ENCODE measurements at regions not wholly inside any gene's neighbourhood (a gene's known extent, or its start where the extent isn't known, plus 50 kb on each side); places are given as distances from the start of the nearest gene placed in this dataset.
A peak's percentile ranks its signal among the peaks of the same experiment; 100 is the strongest.
"Not testable (repeated sequence)": the region's sequence is repeated elsewhere in the genome, so short reads cannot be mapped to it uniquely, and the experiment has no call there.

DNA sequence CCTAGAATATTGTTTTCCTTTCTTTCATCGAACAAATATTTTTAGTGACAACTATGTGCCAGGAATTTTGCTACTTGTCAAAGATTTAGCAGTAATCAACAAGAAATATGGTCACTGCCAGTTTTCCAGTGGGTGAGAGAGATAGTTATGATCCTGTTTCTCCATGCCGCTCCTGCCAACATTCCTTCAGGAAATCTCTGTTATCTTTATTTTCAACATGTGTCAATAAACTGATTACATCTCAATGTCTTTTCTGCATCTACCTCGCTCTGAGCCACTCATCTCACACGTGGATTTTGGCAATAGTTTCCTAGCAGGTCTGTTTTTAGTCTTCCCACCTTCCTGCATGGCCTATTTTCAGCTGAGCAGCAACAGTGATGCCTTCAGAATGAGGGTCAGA, 650.0 kb upstream of the STXBP6 start:
- ATAC-seq, result no peak
- no peaks in the 10 kb centered on the region for H3K9me3 ChIP-seq

DNA sequence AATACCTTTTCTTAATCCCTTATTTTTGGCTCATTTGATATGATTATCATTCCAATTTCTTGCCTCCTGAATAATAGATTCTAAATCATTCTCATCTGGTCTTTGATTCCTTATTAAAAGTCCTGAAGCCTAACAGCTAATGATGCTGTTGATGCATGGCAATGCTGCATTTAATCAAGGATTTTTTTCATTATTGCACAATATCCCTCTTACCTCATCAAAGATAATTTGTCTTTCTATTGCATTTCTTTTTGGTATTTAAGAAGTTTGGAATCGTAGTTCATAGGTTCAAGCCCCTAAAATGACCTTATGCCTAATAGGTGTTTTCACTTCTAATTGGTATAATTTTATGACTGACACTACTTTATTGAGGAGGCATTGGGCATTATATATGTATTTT, 648.2 kb upstream of the STXBP6 start:
- Histone ChIP-seq H3K36me3 (ENCODE audit: insufficient read depth in 1 of 2, low read depth in 1 of 2) (no peaks in the 10 kb centered on the region), H3K27ac (no peak overlapping the region), H3K4me1 (no peaks in the 10 kb centered on the region), H3K9me3 (no peaks in the 10 kb centered on the region), H3K27me3 (ENCODE audit: insufficient read depth in 3 of 3, low read length in 2 of 3) (no peaks in the 10 kb centered on the region), H3K4me3 (no peak overlapping the region)
- WGBS, 3 donors, result 73 to 75% (median 73%) methylated on average over 1 of the region's 1 CpG
- no peak for ATAC-seq
- DNase-seq, result no peak
- intact Hi-C loops (cut with DNase I), result no loop called here
- TF ChIP-seq, protein P1, sequence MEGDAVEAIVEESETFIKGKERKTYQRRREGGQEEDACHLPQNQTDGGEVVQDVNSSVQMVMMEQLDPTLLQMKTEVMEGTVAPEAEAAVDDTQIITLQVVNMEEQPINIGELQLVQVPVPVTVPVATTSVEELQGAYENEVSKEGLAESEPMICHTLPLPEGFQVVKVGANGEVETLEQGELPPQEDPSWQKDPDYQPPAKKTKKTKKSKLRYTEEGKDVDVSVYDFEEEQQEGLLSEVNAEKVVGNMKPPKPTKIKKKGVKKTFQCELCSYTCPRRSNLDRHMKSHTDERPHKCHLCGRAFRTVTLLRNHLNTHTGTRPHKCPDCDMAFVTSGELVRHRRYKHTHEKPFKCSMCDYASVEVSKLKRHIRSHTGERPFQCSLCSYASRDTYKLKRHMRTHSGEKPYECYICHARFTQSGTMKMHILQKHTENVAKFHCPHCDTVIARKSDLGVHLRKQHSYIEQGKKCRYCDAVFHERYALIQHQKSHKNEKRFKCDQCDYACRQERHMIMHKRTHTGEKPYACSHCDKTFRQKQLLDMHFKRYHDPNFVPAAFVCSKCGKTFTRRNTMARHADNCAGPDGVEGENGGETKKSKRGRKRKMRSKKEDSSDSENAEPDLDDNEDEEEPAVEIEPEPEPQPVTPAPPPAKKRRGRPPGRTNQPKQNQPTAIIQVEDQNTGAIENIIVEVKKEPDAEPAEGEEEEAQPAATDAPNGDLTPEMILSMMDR (IDR thresholded peaks at IDR 0.05), result no peak

More for the DNA sequence above, 650.0 kb upstream of the STXBP6 start:
- H3K27me3 ChIP-seq (ENCODE audit: insufficient read depth in 3 of 3, low read length in 2 of 3), result no peaks in the 10 kb centered on the region
- no peak overlapping the region for H3K4me3 ChIP-seq
- no peaks in the 10 kb centered on the region for H3K4me1 ChIP-seq
- H3K36me3 ChIP-seq (ENCODE audit: insufficient read depth in 1 of 2, low read depth in 1 of 2), result no peaks in the 10 kb centered on the region
- 63 to 77% (median 64%) methylated on average over 4 of the region's 4 CpGs for WGBS, 3 donors
- TF ChIP-seq, protein P1 (IDR thresholded peaks at IDR 0.05), result no peak
- intact Hi-C loops (cut with DNase I), result no loop called here
- no peak overlapping the region for H3K27ac ChIP-seq
- no peak for DNase-seq

DNA sequence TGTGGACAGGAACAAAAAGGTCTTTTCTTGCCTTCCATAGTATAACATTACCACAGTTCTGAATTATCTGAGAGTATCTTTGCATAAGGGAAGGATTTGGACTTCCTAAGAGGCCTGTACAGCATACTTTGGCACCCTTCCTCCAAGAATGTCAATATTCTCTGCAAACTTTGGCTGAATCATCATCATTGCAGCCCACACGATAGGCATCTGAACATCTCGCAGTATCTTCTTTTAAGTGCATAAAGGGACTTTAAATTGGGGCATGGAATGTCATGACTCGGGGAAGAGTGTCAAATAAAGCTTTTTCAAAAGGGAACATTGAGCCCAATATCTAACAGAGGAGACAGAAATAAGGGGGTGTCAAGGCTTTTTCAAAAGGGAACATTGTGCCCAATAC, 646.2 kb upstream of the STXBP6 start:
- H3K4me3 ChIP-seq, result no peak overlapping the region
- H3K27me3 ChIP-seq (ENCODE audit: insufficient read depth in 3 of 3, low read length in 2 of 3), result no peaks in the 10 kb centered on the region
- H3K27ac ChIP-seq, result no peak overlapping the region
- no peaks in the 10 kb centered on the region for H3K9me3 ChIP-seq
- no peaks in the 10 kb centered on the region for H3K4me1 ChIP-seq
- no peak for DNase-seq
- TF ChIP-seq, protein P1 (IDR thresholded peaks at IDR 0.05), result no peak
- WGBS, 3 donors, result 78 to 86% (median 82%) methylated on average over 3 of the region's 3 CpGs
- no peaks in the 10 kb centered on the region for H3K36me3 ChIP-seq (ENCODE audit: insufficient read depth in 1 of 2, low read depth in 1 of 2)
- intact Hi-C loops (cut with DNase I), result no loop called here
- no peak for ATAC-seq

DNA sequence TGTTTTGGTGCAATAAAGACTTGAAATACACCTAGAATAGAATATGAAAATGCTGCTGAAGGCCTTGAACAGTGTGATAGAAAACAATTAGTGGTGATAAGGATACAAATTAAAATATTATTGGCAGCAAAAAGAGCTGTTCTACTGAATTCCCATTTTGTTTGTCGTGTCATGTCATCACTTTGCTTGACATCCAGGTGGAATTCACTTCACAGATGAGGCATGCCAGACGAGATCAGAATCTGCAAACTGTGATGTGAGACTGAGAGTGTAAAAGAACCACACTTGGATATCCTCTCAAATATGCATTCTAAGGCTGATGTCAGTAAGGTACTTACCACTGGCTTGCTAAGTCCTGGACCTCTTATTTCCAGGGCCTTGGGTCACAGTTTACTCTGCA, 635.1 kb upstream of the STXBP6 start:
- 49 to 59% (median 55%) methylated on average over 2 of the region's 2 CpGs for WGBS, 3 donors
- Histone ChIP-seq H3K9me3 (no peaks in the 10 kb centered on the region), H3K27me3 (ENCODE audit: insufficient read depth in 3 of 3, low read length in 2 of 3) (no peaks in the 10 kb centered on the region), H3K4me3 (no peak overlapping the region), H3K36me3 (ENCODE audit: insufficient read depth in 1 of 2, low read depth in 1 of 2) (no peaks in the 10 kb centered on the region), H3K4me1 (no peaks in the 10 kb centered on the region), H3K27ac (no peak overlapping the region)
- TF ChIP-seq, protein P1 (IDR thresholded peaks at IDR 0.05), result no peak
- ATAC-seq (no peak), DNase-seq (no peak)
- intact Hi-C loops (cut with DNase I), result no loop called here

DNA sequence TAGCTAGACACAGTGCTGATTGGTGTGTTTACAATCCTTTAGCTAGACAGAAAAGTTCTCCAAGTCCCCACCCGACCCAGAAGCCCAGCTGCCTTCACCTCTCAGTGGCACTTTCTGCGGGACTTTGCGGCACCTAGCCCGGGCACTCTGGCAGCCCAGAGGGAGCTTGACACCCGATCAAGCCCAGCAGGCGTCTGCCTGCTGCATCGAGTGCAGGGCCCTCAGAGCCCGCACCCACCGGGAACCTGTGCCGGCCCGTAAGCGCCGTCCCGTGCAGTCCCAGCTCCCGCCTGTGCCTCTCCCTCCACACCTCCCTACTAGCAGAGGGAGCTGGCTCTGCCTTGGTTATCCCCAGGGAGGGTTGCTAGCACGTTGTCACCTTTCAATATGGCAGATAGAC, 631.0 kb upstream of the STXBP6 start:
- TF ChIP-seq, protein P1 (IDR thresholded peaks at IDR 0.05), result no peak
- DNase-seq (peak in 1 of 2 donors; percentile 20), ATAC-seq (no peak)
- Histone ChIP-seq H3K36me3 (ENCODE audit: insufficient read depth in 1 of 2, low read depth in 1 of 2) (no peaks in the 10 kb centered on the region), H3K9me3 (no peaks in the 10 kb centered on the region), H3K4me3 (no peak overlapping the region), H3K4me1 (no peaks in the 10 kb centered on the region), H3K27ac (no peak overlapping the region), H3K27me3 (ENCODE audit: insufficient read depth in 3 of 3, low read length in 2 of 3) (no peaks in the 10 kb centered on the region)
- intact Hi-C loops (cut with DNase I), result no loop called here
- WGBS, 3 donors, result 88 to 91% (median 89%) methylated on average over 16 of the region's 16 CpGs

DNA sequence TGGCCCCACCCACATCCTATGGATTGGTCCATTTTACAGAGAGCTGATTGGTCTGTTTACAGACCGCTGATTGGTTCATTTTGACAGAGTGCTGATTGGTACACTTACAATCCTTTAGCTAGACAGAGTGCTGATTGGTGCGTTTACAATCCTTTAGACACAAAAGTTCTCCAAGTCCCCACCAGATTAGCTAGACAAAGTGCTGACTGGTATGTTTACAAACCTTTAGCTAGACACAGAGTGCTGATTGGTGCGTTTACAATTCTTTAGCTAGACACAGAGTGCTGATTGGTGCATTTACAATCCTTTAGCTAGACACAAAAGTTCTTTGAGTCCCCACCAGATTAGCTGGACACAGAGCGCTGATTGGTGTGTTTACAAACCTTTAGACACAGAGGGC, 630.6 kb upstream of the STXBP6 start:
- H3K36me3 ChIP-seq (ENCODE audit: insufficient read depth in 1 of 2, low read depth in 1 of 2); H3K4me3 ChIP-seq; H3K9me3 ChIP-seq; H3K4me1 ChIP-seq; H3K27ac ChIP-seq; DNase-seq; intact Hi-C loops (cut with DNase I); H3K27me3 ChIP-seq (ENCODE audit: insufficient read depth in 3 of 3, low read length in 2 of 3); ATAC-seq: not testable (repeated sequence)
- 88 to 93% (median 89%) methylated on average over 4 of the region's 4 CpGs for WGBS, 3 donors
